ENCODE measurements at regions not wholly inside any gene's neighbourhood (a gene's known extent, or its start where the extent isn't known, plus 50 kb on each side); places are given as distances from the start of the nearest gene placed in this dataset.

DNA sequence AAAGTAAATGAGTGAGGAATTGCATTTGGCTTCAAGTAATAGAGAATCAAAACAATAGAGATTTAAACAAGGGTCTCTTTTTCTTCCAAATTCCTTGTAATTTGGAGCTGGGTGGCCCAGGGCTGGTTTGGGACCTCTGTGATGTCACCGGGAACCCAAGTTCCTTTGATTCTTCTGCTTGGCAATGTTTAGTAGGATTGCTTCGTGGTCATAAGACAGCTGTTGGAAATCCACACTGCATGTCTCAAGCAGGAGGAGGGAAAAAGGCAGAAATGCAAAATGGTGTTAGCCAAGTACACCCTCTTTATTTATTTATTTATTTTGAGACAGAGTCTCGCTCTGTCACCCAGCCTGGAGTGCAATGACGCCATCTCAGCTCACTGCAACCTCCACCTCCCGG is 72.6 kb upstream of the IL12B start:
- Histone ChIP-seq H3K36me3 (ENCODE audit: insufficient read depth) (no peaks in the 10 kb centered on the region), H3K27ac (no peak overlapping the region), H3K4me3 (IDR thresholded peaks at IDR 0.05; ENCODE audit: insufficient read depth, low read depth, low read length) (no peak overlapping the region), H3K79me2 (ENCODE audit: insufficient read depth, low read depth) (no peaks in the 10 kb centered on the region), H2AFZ (ENCODE audit: low read depth) (no peak overlapping the region), H3K4me1 (ENCODE audit: low read depth, poor library complexity, severe bottlenecking) (no peaks in the 10 kb centered on the region), H3K4me2 (no peak overlapping the region), H4K20me1 (ENCODE audit: insufficient read depth) (no peaks in the 10 kb centered on the region), H3K27me3 (ENCODE audit: insufficient read depth, low read depth) (no peaks in the 10 kb centered on the region), H3K9ac (no peak overlapping the region)
- TF ChIP-seq, protein P1, sequence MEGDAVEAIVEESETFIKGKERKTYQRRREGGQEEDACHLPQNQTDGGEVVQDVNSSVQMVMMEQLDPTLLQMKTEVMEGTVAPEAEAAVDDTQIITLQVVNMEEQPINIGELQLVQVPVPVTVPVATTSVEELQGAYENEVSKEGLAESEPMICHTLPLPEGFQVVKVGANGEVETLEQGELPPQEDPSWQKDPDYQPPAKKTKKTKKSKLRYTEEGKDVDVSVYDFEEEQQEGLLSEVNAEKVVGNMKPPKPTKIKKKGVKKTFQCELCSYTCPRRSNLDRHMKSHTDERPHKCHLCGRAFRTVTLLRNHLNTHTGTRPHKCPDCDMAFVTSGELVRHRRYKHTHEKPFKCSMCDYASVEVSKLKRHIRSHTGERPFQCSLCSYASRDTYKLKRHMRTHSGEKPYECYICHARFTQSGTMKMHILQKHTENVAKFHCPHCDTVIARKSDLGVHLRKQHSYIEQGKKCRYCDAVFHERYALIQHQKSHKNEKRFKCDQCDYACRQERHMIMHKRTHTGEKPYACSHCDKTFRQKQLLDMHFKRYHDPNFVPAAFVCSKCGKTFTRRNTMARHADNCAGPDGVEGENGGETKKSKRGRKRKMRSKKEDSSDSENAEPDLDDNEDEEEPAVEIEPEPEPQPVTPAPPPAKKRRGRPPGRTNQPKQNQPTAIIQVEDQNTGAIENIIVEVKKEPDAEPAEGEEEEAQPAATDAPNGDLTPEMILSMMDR (conservative IDR thresholded peaks at IDR 0.05; ENCODE audit: low read depth, low read length), result no peak

- no peaks in the 10 kb centered on the region for H3K27me3 ChIP-seq (ENCODE audit: insufficient read depth, low read depth)
- H3K4me2 ChIP-seq, result no peak overlapping the region
- peaks cover 2% of the 10 kb centered on the region for H3K4me1 ChIP-seq (ENCODE audit: low read depth, poor library complexity, severe bottlenecking)
- H3K9ac ChIP-seq, result no peak overlapping the region
- H3K36me3 ChIP-seq (ENCODE audit: insufficient read depth), result no peaks in the 10 kb centered on the region
- no peak overlapping the region for H3K27ac ChIP-seq
- TF ChIP-seq, protein P1 (conservative IDR thresholded peaks at IDR 0.05; ENCODE audit: low read depth, low read length), result no peak
- H4K20me1 ChIP-seq (ENCODE audit: insufficient read depth), result no peaks in the 10 kb centered on the region
- H3K4me3 ChIP-seq (IDR thresholded peaks at IDR 0.05; ENCODE audit: insufficient read depth, low read depth, low read length), result no peak overlapping the region
- H2AFZ ChIP-seq (ENCODE audit: low read depth), result no peak overlapping the region
- H3K79me2 ChIP-seq (ENCODE audit: insufficient read depth, low read depth), result no peaks in the 10 kb centered on the region
Observed at GRCh38 chr5:159403906-159404681, 73.8 kb upstream of the IL12B start.

GRCh38 chr5:159405611-159406031 is 75.3 kb upstream of the IL12B start:
- Histone ChIP-seq H3K36me3 (ENCODE audit: insufficient read depth) (no peaks in the 10 kb centered on the region), H3K4me1 (ENCODE audit: low read depth, poor library complexity, severe bottlenecking) (peaks cover 15% of the 10 kb centered on the region), H3K4me2 (no peak overlapping the region), H3K4me3 (IDR thresholded peaks at IDR 0.05; ENCODE audit: insufficient read depth, low read depth, low read length) (no peak overlapping the region), H3K79me2 (ENCODE audit: insufficient read depth, low read depth) (no peaks in the 10 kb centered on the region), H3K27ac (no peak overlapping the region), H3K27me3 (ENCODE audit: insufficient read depth, low read depth) (no peaks in the 10 kb centered on the region), H4K20me1 (ENCODE audit: insufficient read depth) (no peaks in the 10 kb centered on the region), H3K9ac (no peak overlapping the region), H2AFZ (ENCODE audit: low read depth) (no peak overlapping the region)
- TF ChIP-seq, protein P1 (conservative IDR thresholded peaks at IDR 0.05; ENCODE audit: low read depth, low read length), result no peak

GRCh38 chr5:159406571-159406970 is 76.3 kb upstream of the IL12B start:
- no peak overlapping the region for H3K4me2 ChIP-seq
- peaks cover 15% of the 10 kb centered on the region for H3K4me1 ChIP-seq (ENCODE audit: low read depth, poor library complexity, severe bottlenecking)
- H3K36me3 ChIP-seq (ENCODE audit: insufficient read depth), result no peaks in the 10 kb centered on the region
- no peak overlapping the region for H3K4me3 ChIP-seq (IDR thresholded peaks at IDR 0.05; ENCODE audit: insufficient read depth, low read depth, low read length)
- H3K27me3 ChIP-seq (ENCODE audit: insufficient read depth, low read depth), result no peaks in the 10 kb centered on the region
- H4K20me1 ChIP-seq (ENCODE audit: insufficient read depth), result no peaks in the 10 kb centered on the region
- TF ChIP-seq, protein P1 (conservative IDR thresholded peaks at IDR 0.05; ENCODE audit: low read depth, low read length), result no peak
- H3K27ac ChIP-seq, result no peak overlapping the region
- no peaks in the 10 kb centered on the region for H3K79me2 ChIP-seq (ENCODE audit: insufficient read depth, low read depth)
- H2AFZ ChIP-seq (ENCODE audit: low read depth), result no peak overlapping the region
- no peak overlapping the region for H3K9ac ChIP-seq

Measured in KMS-11 (cell line).